ENCODE measurements at regions not wholly inside any gene's neighbourhood (a gene's known extent, or its start where the extent isn't known, plus 50 kb on each side); places are given as distances from the start of the nearest gene placed in this dataset.

GRCh38 chr15:35724626-35725025, 178.7 kb upstream of the DPH6 start:
- DNase-seq, result no peak

GRCh38 chr15:35725353-35725752, 179.4 kb upstream of the DPH6 start:
- DNase-seq, result peak in 1 of 3 donors; percentile 43

GRCh38 chr15:35727627-35728026, 181.7 kb upstream of the DPH6 start:
- DNase-seq, result no peak

GRCh38 chr15:35728219-35728940, 182.4 kb upstream of the DPH6 start:
- DNase-seq, result no peak

- DNase-seq, result no peak
Measured at GRCh38 chr15:35736150-35736549, 190.2 kb upstream of the DPH6 start.

- DNase-seq, result peak in 1 of 3 donors; percentile 37
Measured at GRCh38 chr15:35737441-35737840, 191.5 kb upstream of the DPH6 start.

GRCh38 chr15:35738370-35738769, 192.4 kb upstream of the DPH6 start:
- DNase-seq, result no peak

- DNase-seq, result peak; percentile 58 to 80 (median 68)
Measured at GRCh38 chr15:35740761-35741160, 194.8 kb upstream of the DPH6 start.

GRCh38 chr15:35741395-35741794, 195.4 kb upstream of the DPH6 start:
- no peak for DNase-seq

GRCh38 chr15:35741881-35742280, 195.9 kb upstream of the DPH6 start:
- DNase-seq, result no peak

GRCh38 chr15:35743321-35743720, 197.4 kb upstream of the DPH6 start:
- no peak for DNase-seq

- DNase-seq, result no peak
Measured at GRCh38 chr15:35746121-35746520, 200.2 kb upstream of the DPH6 start.

GRCh38 chr15:35748105-35748504, 202.1 kb upstream of the DPH6 start:
- DNase-seq, result no peak

GRCh38 chr15:35750051-35750450, 204.1 kb upstream of the DPH6 start:
- no peak for DNase-seq

GRCh38 chr15:35751413-35752133, 205.6 kb upstream of the DPH6 start:
- DNase-seq, result peak; percentile 80 to 88 (median 84)

GRCh38 chr15:35752134-35752466, 206.1 kb upstream of the DPH6 start:
- no peak for DNase-seq

- no peak for DNase-seq
Measured at GRCh38 chr15:35753486-35753885, 207.5 kb upstream of the DPH6 start.

- no peak for DNase-seq
Measured at GRCh38 chr15:35755237-35755802, 209.4 kb upstream of the DPH6 start.

- DNase-seq, result peak in 1 of 3 donors; percentile 37
Measured at GRCh38 chr15:35756623-35757022, 210.7 kb upstream of the DPH6 start.

GRCh38 chr15:35757361-35757760, 211.4 kb upstream of the DPH6 start:
- DNase-seq, result peak in 2 of 3 donors; percentile 18 to 46

- DNase-seq, result no peak
Measured at GRCh38 chr15:35757765-35758164, 211.8 kb upstream of the DPH6 start.

- DNase-seq, result no peak
Measured at GRCh38 chr15:35764661-35765519, 218.9 kb upstream of the DPH6 start.

All from muscle of back (tissue), 3 donors.